ENCODE measurements at regions not wholly inside any gene's neighbourhood (a gene's known extent, or its start where the extent isn't known, plus 50 kb on each side); places are given as distances from the start of the nearest gene placed in this dataset.

GRCh38 chr1:184241446-184241845, 145.4 kb upstream of the C1orf21 start:
- DNase-seq (ENCODE audit: low spot score) = no peak
- Histone ChIP-seq H3K27ac (no peak overlapping the region), H3K36me3 (no peaks in the 10 kb centered on the region), H3K27me3 (replicated peaks; ENCODE audit: insufficient read depth) (no peaks in the 10 kb centered on the region), H3K4me3 (no peak overlapping the region), H3K9me3 (no peaks in the 10 kb centered on the region), H3K4me1 (replicated peaks) (no peaks in the 10 kb centered on the region)
- TF ChIP-seq POLR2AphosphoS5 (IDR thresholded peaks at IDR 0.05) (no peak), CTCF (IDR thresholded peaks at IDR 0.05) (no peak), POLR2A (IDR thresholded peaks at IDR 0.05) (no peak)
- 76% methylated on average over 2 of the region's 2 CpGs for WGBS
- intact Hi-C loops (cut with DNase I) = no loop called here

- 74% methylated on average over 2 of the region's 2 CpGs for WGBS
- Histone ChIP-seq H3K36me3 (no peaks in the 10 kb centered on the region), H3K27ac (no peak overlapping the region), H3K9me3 (no peaks in the 10 kb centered on the region), H3K4me3 (no peak overlapping the region), H3K27me3 (replicated peaks; ENCODE audit: insufficient read depth) (no peaks in the 10 kb centered on the region), H3K4me1 (replicated peaks) (no peaks in the 10 kb centered on the region)
- no peak for TF ChIP-seq POLR2AphosphoS5 (IDR thresholded peaks at IDR 0.05)
- TF ChIP-seq CTCF (IDR thresholded peaks at IDR 0.05) = peak in 1 of 4 experiments; percentile 15
- no peak for DNase-seq (ENCODE audit: low spot score)
- intact Hi-C loops (cut with DNase I) = no loop called here
Measured at GRCh38 chr1:184242507-184242943, 144.3 kb upstream of the C1orf21 start.

- H3K4me3 ChIP-seq = no peak overlapping the region
- no peaks in the 10 kb centered on the region for H3K9me3 ChIP-seq
- no peaks in the 10 kb centered on the region for H3K4me1 ChIP-seq (replicated peaks)
- no peak for DNase-seq (ENCODE audit: low spot score)
- no peaks in the 10 kb centered on the region for H3K27me3 ChIP-seq (replicated peaks; ENCODE audit: insufficient read depth)
- intact Hi-C loops (cut with DNase I) = no loop called here
- 86% methylated on average over 2 of the region's 2 CpGs for WGBS
- no peak overlapping the region for H3K27ac ChIP-seq
- TF ChIP-seq POLR2AphosphoS5 (IDR thresholded peaks at IDR 0.05) (no peak), POLR2A (IDR thresholded peaks at IDR 0.05) (no peak), CTCF (IDR thresholded peaks at IDR 0.05) (no peak)
- no peaks in the 10 kb centered on the region for H3K36me3 ChIP-seq
Measured at GRCh38 chr1:184244962-184245361, 141.9 kb upstream of the C1orf21 start.

GRCh38 chr1:184247671-184248070, 139.2 kb upstream of the C1orf21 start:
- Histone ChIP-seq H3K27ac (no peak overlapping the region), H3K36me3 (no peaks in the 10 kb centered on the region), H3K4me3 (no peak overlapping the region), H3K9me3 (no peaks in the 10 kb centered on the region), H3K27me3 (replicated peaks; ENCODE audit: insufficient read depth) (no peaks in the 10 kb centered on the region), H3K4me1 (replicated peaks) (no peaks in the 10 kb centered on the region)
- DNase-seq (ENCODE audit: low spot score) = no peak
- 52% methylated on average over 1 of the region's 1 CpG for WGBS
- intact Hi-C loops (cut with DNase I) = no loop called here
- TF ChIP-seq POLR2A (IDR thresholded peaks at IDR 0.05) (no peak), POLR2AphosphoS5 (IDR thresholded peaks at IDR 0.05) (no peak), CTCF (IDR thresholded peaks at IDR 0.05) (no peak)

GRCh38 chr1:184253921-184254320, 132.9 kb upstream of the C1orf21 start:
- Histone ChIP-seq H3K27ac (no peak overlapping the region), H3K9me3 (no peaks in the 10 kb centered on the region), H3K27me3 (replicated peaks; ENCODE audit: insufficient read depth) (no peaks in the 10 kb centered on the region), H3K36me3 (no peaks in the 10 kb centered on the region), H3K4me3 (no peak overlapping the region), H3K4me1 (replicated peaks) (no peaks in the 10 kb centered on the region)
- intact Hi-C loops (cut with DNase I) = no loop called here
- TF ChIP-seq CTCF (IDR thresholded peaks at IDR 0.05) (no peak), POLR2AphosphoS5 (IDR thresholded peaks at IDR 0.05) (no peak), POLR2A (IDR thresholded peaks at IDR 0.05) (no peak)
- WGBS = 95% methylated on average over 3 of the region's 3 CpGs
- DNase-seq (ENCODE audit: low spot score) = no peak

All from prostate gland (tissue), 2 donors.